ENCODE measurements at regions not wholly inside any gene's neighbourhood (a gene's known extent, or its start where the extent isn't known, plus 50 kb on each side); places are given as distances from the start of the nearest gene placed in this dataset.

DNA sequence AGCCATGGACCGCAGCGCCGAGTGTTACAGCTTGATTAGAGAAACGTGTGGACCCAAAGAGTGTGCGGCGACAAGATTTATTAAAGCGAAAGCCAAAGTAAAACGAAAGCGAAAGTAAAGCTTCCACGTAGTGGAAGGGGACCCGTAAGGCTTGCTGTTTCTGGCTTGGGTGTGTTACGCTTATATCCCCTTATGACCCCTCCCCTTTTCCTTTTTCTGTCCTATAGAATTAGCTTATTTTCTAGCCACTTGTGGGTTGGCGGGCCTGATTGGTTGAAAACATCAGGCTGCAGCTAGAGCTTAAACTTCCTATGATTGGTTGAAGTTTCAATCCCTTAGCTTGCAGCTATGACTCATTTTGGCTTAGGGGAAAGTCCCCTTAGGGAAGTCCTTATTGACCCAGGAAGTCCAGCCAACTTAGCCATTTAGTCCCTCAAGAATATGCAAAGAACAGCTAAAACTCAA, 969.7 kb downstream of the DCDC2C start:
- TF ChIP-seq ZNF274 (CRISPR knock-in tag; IDR thresholded peaks at IDR 0.05), result no peak
- TF ChIP-seq USF2 (IDR thresholded peaks at IDR 0.05; ENCODE audit: low read depth, low read length), result no peak
- no peak for TF ChIP-seq USF2 (CRISPR knock-in tag; IDR thresholded peaks at IDR 0.05; ENCODE audit: borderline replicate concordance)
- no peak for TF ChIP-seq MYC (CRISPR knock-in tag; IDR thresholded peaks at IDR 0.05; ENCODE audit: borderline replicate concordance)
- TF ChIP-seq ZNF580 (CRISPR knock-in tag; IDR thresholded peaks at IDR 0.05; ENCODE audit: borderline replicate concordance, low read depth), result no peak
- no peak for TF ChIP-seq SUZ12 (IDR thresholded peaks at IDR 0.05; ENCODE audit: low read depth, low read length)
- no peak for TF ChIP-seq IRF9 (CRISPR knock-in tag; IDR thresholded peaks at IDR 0.05; ENCODE audit: borderline replicate concordance)
- no peak for TF ChIP-seq CBX1 (IDR thresholded peaks at IDR 0.05; ENCODE audit: low read depth)
- no peak for TF ChIP-seq HNRNPLL (IDR thresholded peaks at IDR 0.05; ENCODE audit: low read depth, low read length, poor library complexity, severe bottlenecking)
- no peak for TF ChIP-seq ZNF337 (CRISPR knock-in tag; IDR thresholded peaks at IDR 0.05; ENCODE audit: borderline replicate concordance, low read depth)
- no peak for TF ChIP-seq POLR2A (IDR thresholded peaks at IDR 0.05; ENCODE audit: insufficient read depth in 1 of 2, low read depth in 2 of 2, low read length in 2 of 2)
- TF ChIP-seq NFRKB (IDR thresholded peaks at IDR 0.05), result no peak
- no peak for TF ChIP-seq JUN (CRISPR knock-in tag; IDR thresholded peaks at IDR 0.05)
- TF ChIP-seq, protein P1, sequence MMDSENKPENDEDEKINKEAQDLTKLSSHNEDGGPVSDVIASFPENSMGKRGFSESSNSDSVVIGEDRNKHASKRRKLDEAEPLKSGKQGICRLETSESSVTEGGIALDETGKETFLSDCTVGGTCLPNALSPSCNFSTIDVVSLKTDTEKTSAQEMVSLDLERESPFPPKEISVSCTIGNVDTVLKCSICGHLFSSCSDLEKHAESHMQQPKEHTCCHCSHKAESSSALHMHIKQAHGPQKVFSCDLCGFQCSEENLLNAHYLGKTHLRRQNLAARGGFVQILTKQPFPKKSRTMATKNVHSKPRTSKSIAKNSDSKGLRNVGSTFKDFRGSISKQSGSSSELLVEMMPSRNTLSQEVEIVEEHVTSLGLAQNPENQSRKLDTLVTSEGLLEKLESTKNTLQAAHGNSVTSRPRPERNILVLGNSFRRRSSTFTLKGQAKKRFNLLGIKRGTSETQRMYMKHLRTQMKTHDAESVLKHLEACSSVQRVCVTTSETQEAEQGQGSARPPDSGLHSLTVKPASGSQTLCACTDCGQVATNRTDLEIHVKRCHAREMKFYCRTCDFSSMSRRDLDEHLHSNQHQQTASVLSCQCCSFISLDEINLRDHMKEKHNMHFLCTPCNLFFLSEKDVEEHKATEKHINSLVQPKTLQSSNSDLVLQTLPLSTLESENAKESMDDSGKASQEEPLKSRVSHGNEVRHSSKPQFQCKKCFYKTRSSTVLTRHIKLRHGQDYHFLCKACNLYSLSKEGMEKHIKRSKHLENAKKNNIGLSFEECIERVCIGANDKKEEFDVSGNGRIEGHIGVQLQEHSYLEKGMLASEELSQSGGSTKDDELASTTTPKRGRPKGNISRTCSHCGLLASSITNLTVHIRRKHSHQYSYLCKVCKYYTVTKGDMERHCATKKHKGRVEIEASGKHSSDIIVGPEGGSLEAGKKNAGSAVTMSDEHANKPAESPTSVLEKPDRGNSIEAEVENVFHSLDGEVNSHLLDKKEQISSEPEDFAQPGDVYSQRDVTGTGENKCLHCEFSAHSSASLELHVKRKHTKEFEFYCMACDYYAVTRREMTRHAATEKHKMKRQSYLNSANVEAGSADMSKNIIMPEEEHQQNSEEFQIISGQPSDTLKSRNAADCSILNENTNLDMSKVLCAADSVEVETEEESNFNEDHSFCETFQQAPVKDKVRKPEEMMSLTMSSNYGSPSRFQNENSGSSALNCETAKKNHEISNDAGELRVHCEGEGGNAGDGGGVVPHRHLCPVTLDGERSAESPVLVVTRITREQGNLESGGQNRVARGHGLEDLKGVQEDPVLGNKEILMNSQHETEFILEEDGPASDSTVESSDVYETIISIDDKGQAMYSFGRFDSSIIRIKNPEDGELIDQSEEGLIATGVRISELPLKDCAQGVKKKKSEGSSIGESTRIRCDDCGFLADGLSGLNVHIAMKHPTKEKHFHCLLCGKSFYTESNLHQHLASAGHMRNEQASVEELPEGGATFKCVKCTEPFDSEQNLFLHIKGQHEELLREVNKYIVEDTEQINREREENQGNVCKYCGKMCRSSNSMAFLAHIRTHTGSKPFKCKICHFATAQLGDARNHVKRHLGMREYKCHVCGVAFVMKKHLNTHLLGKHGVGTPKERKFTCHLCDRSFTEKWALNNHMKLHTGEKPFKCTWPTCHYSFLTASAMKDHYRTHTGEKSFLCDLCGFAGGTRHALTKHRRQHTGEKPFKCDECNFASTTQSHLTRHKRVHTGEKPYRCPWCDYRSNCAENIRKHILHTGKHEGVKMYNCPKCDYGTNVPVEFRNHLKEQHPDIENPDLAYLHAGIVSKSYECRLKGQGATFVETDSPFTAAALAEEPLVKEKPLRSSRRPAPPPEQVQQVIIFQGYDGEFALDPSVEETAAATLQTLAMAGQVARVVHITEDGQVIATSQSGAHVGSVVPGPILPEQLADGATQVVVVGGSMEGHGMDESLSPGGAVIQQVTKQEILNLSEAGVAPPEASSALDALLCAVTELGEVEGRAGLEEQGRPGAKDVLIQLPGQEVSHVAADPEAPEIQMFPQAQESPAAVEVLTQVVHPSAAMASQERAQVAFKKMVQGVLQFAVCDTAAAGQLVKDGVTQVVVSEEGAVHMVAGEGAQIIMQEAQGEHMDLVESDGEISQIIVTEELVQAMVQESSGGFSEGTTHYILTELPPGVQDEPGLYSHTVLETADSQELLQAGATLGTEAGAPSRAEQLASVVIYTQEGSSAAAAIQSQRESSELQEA (CRISPR knock-in tag; IDR thresholded peaks at IDR 0.05; ENCODE audit: not compliant biosample characterization), result no peak
